ENCODE measurements at regions not wholly inside any gene's neighbourhood (a gene's known extent, or its start where the extent isn't known, plus 50 kb on each side); places are given as distances from the start of the nearest gene placed in this dataset.

DNA sequence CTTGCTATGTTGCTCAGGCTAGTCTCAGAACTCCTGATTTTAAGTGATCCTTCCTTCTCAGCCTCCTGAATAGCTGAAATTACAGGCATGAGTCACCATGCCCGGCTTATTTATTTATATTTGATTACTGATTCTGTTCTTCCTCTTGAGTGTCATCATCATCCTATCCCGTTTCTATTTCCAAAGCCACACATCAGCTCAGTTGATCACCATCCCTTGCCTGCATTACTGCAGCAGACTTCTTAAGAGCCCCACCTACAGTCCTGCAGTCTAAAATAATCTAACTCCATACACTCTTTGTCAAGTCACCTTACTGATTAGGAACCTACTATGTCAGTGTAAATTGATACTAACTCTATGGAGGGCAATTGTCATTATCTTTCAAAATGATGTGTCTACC, 138.9 kb upstream of the RAI14 start:
- POLR2A ChIA-PET = no interaction called here
- H3K4me2 ChIP-seq (ENCODE audit: insufficient read depth, low read length) = no peak overlapping the region
- no peaks in the 10 kb centered on the region for H3K9me1 ChIP-seq (ENCODE audit: control insufficient read depth, insufficient read depth, low read length)
- ATAC-seq = 0 out of 3 replicates have a peak, but pooled peaks have one; percentile 47
- in situ Hi-C loops (cut with MboI) = loop anchor here (5.0 kb wide), 1 partner anchor 375 kb away; no protein-coding TSS in a partner anchor
- FAIRE-seq = no peak
- no peak overlapping the region for H3K9ac ChIP-seq (ENCODE audit: insufficient read depth in 1 of 2, low read depth in 2 of 2, low read length in 2 of 2)
- peaks cover 0 to 3% of the 10 kb centered on the region in 2 experiments; a peak in 1 of 5 replicates for H3K4me1 ChIP-seq (replicated peaks in 1 of 2; ENCODE audit: control insufficient read depth in 2 of 2, insufficient read depth in 2 of 2, low read length in 2 of 2)
- no peaks in the 10 kb centered on the region for H3K9me3 ChIP-seq (replicated peaks; ENCODE audit: control insufficient read depth, insufficient read depth, low read depth, low read length)
- CTCF ChIA-PET (ENCODE audit: low intra/inter-chr PET ratio) = no interaction called here
- WGBS (ENCODE audit: insufficient coverage, low coverage, missing lambda C conversion rate) = 0% methylated on average over 2 of the region's 2 CpGs
- no peak overlapping the region for H3K27ac ChIP-seq (ENCODE audit: extremely low read depth, low read depth, low read length)
- no peak overlapping the region for H3K4me3 ChIP-seq
- DNase-seq (ENCODE audit: extremely low read depth in 1 of 4, low spot score in 3 of 4) = no peak
- H4K20me1 ChIP-seq (replicated peaks; ENCODE audit: control insufficient read depth, insufficient read depth, low read length) = no peaks in the 10 kb centered on the region
- BruUV-seq (replicated peaks) = no TSS peak
- H3K27me3 ChIP-seq (ENCODE audit: control insufficient read depth in 2 of 2, insufficient read depth in 2 of 2, low read length in 2 of 2) = no peaks in the 10 kb centered on the region; a peak in 3 of 5 replicates
- H3K36me3 ChIP-seq (ENCODE audit: control insufficient read depth, insufficient read depth, low read length) = no peaks in the 10 kb centered on the region
- H3K79me2 ChIP-seq (ENCODE audit: control insufficient read depth, insufficient read depth, low read length) = no peaks in the 10 kb centered on the region
- intact Hi-C loops (cut with micrococcal nuclease) = no loop called here
- no peak overlapping the region for H2AFZ ChIP-seq (ENCODE audit: low read depth, low read length)
- TF ChIP-seq XRCC4 (IDR thresholded peaks at IDR 0.05; ENCODE audit: extremely low read depth, insufficient read depth, insufficient read length) (no peak), PTBP1 (IDR thresholded peaks at IDR 0.05; ENCODE audit: low read depth, low read length) (no peak), KDM1A (IDR thresholded peaks at IDR 0.05) (no peak), LEF1 (IDR thresholded peaks at IDR 0.05) (no peak), ZNF347 (CRISPR knock-in tag; IDR thresholded peaks at IDR 0.05; ENCODE audit: low read depth) (no peak), TFAM (CRISPR knock-in tag; conservative IDR thresholded peaks at IDR 0.05) (no peak), ATF6 (CRISPR knock-in tag; IDR thresholded peaks at IDR 0.05) (no peak), MAZ (CRISPR knock-in tag; conservative IDR thresholded peaks at IDR 0.05 in 1 of 2, IDR thresholded peaks at IDR 0.05 in 1 of 2) (no peak), CREBBP (IDR thresholded peaks at IDR 0.05; ENCODE audit: low read depth, low read length) (no peak), ZBTB17 (CRISPR knock-in tag; IDR thresholded peaks at IDR 0.05) (no peak), JUN (IDR thresholded peaks at IDR 0.05; ENCODE audit: borderline replicate concordance, low read depth, low read length) (no peak), JUN (CRISPR knock-in tag; IDR thresholded peaks at IDR 0.05; ENCODE audit: borderline replicate concordance) (no peak), MAFG (tag; conservative IDR thresholded peaks at IDR 0.05) (0 out of 2 replicates have a peak, but pooled peaks have one; percentile 19), NFYB (IDR thresholded peaks at IDR 0.05; ENCODE audit: extremely low read depth, insufficient read length) (no peak), ZNF583 (CRISPR knock-in tag; IDR thresholded peaks at IDR 0.05) (no peak), FOSL1 (tag; conservative IDR thresholded peaks at IDR 0.05) (peak; percentile 40), AFF4 (CRISPR knock-in tag; IDR thresholded peaks at IDR 0.05) (no peak)
- TF ChIP-seq, protein P1, sequence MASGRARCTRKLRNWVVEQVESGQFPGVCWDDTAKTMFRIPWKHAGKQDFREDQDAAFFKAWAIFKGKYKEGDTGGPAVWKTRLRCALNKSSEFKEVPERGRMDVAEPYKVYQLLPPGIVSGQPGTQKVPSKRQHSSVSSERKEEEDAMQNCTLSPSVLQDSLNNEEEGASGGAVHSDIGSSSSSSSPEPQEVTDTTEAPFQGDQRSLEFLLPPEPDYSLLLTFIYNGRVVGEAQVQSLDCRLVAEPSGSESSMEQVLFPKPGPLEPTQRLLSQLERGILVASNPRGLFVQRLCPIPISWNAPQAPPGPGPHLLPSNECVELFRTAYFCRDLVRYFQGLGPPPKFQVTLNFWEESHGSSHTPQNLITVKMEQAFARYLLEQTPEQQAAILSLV (tag; IDR thresholded peaks at IDR 0.05) = no peak

Data from K562 (cell line).